GDM1 (cell line): ENCODE measurements at regions not wholly inside any gene's neighbourhood (a gene's known extent, or its start where the extent isn't known, plus 50 kb on each side); places are given as distances from the start of the nearest gene placed in this dataset.

ENCODE experiments used
- DNase-seq: peaks from one replicate; lab custom pipeline; 2025; lab: John Stamatoyannopoulos, UW

GRCh38 chr1:90402893-90403849, 313.9 kb downstream of the BARHL2 start:
- no peak for DNase-seq

DNA sequence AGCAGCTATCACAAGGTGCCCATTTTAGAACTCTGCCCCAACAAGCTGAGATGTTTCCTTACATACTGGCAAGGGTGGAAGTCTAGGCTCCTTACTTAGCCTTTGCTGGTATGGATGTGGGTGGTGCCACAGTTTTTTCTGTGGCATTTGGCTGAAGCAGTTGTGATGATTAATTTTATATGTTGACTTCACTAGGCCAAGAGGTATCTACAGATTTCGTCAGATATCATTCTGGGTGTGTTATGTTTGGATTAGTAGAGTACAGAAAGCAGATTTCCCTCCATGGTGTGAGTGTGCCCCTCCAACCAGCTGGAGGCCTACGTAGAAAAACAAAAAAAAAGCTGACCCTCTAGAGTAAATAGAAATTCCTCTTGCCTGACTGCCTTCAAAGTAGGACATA, 317.0 kb downstream of the BARHL2 start:
- DNase-seq: no peak

- DNase-seq: no peak
These were observed 320.2 kb downstream of the BARHL2 start for GRCh38 chr1:90396917-90397316.

- no peak for DNase-seq
These were observed 322.9 kb downstream of the BARHL2 start for GRCh38 chr1:90394247-90394646.

GRCh38 chr1:90393025-90393424, 324.1 kb downstream of the BARHL2 start:
- no peak for DNase-seq

DNA sequence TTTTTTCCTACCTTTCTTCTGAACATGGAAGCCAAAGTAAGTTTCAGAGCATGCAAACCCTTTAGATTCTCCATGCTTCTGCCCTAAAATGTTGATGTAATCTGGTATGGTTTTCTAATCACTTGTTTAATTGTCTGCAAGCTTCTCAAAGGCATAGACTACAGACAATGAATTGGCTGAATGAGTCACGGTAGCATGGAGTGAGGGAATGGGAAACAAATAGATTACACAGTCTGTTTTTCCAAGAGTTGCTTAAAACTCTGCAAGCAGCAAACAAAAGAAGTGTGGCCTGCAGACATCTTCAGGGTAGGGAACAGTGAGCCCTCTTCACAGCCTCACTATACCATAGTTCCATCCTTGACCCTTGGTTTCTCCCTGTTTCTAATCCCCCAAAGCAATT, 326.0 kb downstream of the BARHL2 start:
- no peak for DNase-seq

DNA sequence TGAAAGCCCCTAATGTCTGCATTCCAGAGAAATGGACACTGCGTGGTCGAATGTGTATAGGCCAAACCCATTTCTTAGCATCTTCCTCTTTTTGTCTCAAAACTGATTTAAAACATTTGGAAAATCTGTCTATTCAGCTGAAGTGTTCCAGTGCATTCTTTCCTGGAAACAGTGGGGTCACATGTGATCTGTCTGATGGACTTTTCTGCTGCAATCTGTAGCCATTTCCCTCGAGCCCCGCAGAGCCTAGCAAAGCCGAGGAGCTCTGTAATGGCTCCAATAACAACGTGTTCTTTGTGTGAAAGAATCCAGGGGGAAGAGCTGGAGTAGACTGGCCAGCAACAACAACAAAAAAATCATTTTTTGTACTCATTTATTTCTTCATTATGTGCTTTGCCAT, 329.3 kb downstream of the BARHL2 start:
- no peak for DNase-seq

GRCh38 chr1:90386899-90387720, 330.0 kb downstream of the BARHL2 start:
- DNase-seq: no peak

GRCh38 chr1:90384193-90384592, 332.9 kb downstream of the BARHL2 start:
- no peak for DNase-seq

- DNase-seq: no peak
These were observed 334.9 kb downstream of the BARHL2 start for GRCh38 chr1:90382161-90382560.

- DNase-seq: no peak
These were observed 335.5 kb downstream of the BARHL2 start for GRCh38 chr1:90381598-90381997.

GRCh38 chr1:90371448-90371813, 345.7 kb downstream of the BARHL2 start:
- DNase-seq: no peak

DNA sequence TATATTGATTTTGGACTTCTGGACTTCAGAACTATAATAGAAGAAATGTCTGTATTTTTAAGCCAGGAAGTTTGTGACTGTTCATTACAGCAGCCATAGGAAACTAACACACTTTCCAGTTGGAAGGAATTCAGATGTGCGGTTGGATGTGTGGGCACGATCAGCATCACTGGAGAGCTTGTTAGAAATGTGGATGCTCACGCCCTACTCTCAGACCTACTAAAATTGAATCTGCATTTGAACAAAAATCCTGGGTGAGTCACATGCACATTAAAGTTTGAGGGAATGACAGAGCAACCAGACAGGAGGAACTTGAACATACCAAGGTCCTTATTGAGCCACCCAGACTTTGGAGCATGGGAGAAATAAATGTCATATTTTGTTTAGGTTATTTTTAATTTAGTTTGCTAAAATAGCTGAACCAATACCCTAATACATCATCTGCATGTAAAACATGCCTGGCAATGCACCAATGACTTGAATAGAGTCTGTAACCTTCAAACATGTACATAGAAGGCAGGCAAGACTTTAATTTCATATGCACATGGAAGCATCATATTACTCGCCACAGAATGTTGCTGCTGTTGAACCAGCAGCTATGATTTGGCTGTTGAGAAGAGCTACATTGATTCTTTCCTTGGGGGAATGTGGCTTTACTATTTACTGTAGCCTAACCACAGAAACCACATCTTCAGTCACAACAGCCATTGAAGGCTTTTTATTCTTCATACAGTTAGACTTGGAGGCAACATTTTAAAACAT, 346.2 kb downstream of the BARHL2 start:
- DNase-seq: no peak

- DNase-seq: no peak
These were observed 354.9 kb downstream of the BARHL2 start for GRCh38 chr1:90362163-90362562.

GRCh38 chr1:90361026-90361425, 356.1 kb downstream of the BARHL2 start:
- DNase-seq: no peak

GRCh38 chr1:90359994-90360393, 357.1 kb downstream of the BARHL2 start:
- DNase-seq: no peak

DNA sequence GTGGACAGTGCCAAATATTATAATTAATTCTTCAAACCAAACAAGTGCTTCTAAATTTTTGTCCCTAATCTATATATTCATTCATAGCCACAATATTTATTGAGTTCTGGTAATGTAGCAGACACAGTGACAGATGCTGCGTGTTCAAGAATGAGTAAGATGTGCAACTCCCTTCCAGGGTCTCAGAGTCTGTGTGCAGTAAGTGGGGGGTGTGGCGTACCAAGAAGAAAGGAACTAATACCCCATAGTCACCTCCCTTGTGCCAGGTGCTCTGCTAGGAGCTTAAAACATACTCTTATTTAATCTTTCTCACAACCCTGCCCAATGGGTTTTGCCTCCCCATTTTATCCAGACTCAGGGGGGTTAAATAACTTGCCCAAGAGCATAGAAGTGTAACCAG, 358.7 kb downstream of the BARHL2 start:
- no peak for DNase-seq

DNA sequence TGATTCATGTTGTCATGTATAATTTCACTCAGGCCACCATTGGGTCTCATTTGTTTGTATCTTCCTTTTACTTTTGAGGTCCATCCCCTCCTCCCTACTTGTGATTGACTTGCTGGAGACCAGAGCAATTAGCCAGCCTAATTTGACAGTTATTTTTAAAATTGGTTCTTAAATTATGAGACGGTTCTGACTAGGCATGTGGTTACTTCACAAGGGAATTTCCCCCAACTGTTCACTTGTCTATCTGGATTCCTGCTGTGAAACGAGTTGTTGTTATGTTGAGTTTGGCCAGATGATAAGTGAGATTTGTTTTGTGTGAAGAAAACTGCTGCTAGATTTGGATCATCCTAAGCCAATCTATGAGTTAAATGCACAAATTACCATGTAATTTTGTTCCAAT, 359.1 kb downstream of the BARHL2 start:
- DNase-seq: no peak

DNA sequence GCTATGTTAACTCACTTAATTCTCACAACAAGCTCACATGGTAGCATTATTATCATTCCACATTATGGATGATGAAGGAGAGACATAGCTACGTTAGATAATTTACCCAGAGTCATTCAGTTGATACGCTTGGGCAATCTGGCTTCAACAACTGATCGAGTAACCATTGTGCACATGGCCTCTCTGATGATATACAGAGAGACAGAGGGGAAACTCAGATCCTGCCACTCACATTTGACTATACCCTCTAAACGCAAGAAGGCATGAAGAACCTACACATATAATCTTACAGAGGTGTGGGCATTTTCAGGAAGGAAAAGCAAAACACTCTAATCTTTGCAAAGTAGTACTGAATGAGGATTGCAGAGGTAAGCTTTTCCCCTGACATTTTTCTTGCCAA, 360.1 kb downstream of the BARHL2 start:
- no peak for DNase-seq

GRCh38 chr1:90356101-90356500, 361.0 kb downstream of the BARHL2 start:
- no peak for DNase-seq

DNA sequence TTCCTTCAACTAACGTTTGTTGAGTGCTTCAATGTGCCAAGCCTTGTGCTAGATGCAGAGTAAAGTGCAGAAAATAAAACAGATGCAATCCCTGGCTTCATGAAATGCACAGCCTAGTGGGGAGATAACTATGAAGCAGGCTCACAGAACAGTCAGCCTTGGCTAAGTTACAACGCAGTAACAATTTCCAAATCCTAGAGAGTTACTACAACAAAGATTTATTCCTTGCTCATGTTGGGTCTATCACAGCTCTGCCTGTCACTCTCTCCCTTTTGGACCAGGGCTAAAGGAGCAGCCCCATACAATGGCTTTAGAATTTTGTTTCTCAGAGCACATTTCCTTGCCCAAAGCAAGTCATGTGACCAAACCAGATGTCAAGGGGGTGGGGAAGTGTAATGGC, 359.8 kb downstream of the ZNF326 start:
- no peak for DNase-seq

- no peak for DNase-seq
These were observed 356.1 kb downstream of the ZNF326 start for GRCh38 chr1:90351019-90351418.
